HG03135 (cell line): ENCODE measurements at regions not wholly inside any gene's neighbourhood (a gene's known extent, or its start where the extent isn't known, plus 50 kb on each side); places are given as distances from the start of the nearest gene placed in this dataset.
A peak's percentile ranks its signal among the peaks of the same experiment; 100 is the strongest.
"Not testable (repeated sequence)": the region's sequence is repeated elsewhere in the genome, so short reads cannot be mapped to it uniquely, and the experiment has no call there.

Experiments used
- ATAC-seq: cut with Tn5 transposase; IDR thresholded peaks from one replicate; pipeline ENCODE4 v1.9.1; 2021; ENCODE audit warnings: mild to moderate bottlenecking, moderate library complexity; ENCODE audit not compliant: unreplicated experiment

DNA sequence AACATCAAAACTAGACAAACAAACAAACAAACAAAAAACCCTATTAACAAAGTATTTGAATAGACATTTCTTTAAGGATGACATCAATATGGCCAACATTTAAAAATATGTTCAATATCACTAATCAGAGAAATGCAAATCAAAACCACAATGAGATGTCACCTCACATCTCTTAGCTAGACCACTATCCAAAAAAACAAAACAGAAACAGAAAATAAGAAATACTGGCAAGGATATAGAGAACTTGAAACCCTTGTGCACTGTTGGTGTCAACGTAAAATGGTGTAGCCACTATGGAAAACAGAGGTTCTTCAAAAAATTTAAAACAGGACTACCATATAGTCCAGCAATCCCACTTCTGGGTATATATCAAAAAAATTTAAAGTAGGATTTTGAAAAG lies 308.2 kb downstream of the SPATA31A1 start:
- peak; percentile 93 for ATAC-seq

DNA sequence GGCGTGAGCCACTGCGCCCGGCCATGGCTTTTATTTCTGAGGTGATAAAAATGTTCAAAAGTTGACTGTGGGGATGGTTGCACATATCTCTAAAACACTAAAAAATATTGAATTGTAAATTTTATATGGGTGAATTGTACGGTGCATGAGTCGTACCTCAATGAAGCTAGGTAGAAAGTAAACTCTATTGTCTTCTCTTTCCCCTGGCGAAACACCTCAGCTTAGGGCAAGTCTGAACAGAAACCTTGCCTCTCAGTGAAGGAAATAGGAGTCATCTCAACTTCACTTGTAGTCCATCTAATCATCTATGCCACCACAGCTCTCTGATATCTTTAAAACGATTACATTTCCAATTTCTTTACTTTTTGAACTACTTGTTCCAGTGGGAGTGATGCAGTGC lies 309.6 kb downstream of the SPATA31A1 start:
- not testable (repeated sequence) for ATAC-seq

DNA sequence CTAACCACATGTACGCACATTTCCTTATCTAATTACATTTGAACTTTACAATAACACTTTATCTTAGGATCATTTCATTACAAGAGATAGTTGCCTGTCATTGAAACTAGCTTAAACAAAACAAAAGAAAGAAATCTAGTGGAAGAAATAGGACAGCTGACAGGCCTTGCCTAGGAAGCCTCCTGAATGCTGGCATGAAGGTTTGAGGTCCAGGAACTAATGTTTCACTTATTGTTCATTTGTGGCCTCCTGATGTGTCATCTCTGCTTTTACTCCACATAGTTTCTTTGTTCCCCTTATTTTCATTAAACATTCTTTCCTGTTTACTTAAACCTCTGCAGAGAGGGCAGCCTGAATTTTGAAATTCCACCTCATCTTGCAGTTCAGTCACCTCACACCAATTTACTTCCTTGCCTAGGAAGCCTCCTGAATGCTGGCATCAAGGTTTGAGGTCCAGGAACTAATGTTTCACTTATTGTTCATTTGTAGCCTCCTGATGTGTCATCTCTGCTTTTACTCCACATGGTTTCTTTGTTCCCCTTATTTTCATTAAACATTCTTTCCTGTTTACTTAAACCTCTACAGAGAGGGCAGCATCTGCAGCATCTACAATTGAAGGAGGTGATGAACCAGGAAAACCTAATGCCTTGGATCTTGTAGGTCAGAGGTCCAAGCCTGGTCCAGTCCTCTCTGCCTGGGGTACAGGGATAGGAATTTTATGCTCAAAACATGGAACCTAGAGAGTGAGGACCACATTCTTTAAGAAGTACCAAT lies 319.2 kb downstream of the SPATA31A1 start:
- ATAC-seq, result not testable (repeated sequence)

- not testable (repeated sequence) for ATAC-seq
These were observed 319.7 kb downstream of the SPATA31A1 start for GRCh38 chr9:39675211-39675553.

DNA sequence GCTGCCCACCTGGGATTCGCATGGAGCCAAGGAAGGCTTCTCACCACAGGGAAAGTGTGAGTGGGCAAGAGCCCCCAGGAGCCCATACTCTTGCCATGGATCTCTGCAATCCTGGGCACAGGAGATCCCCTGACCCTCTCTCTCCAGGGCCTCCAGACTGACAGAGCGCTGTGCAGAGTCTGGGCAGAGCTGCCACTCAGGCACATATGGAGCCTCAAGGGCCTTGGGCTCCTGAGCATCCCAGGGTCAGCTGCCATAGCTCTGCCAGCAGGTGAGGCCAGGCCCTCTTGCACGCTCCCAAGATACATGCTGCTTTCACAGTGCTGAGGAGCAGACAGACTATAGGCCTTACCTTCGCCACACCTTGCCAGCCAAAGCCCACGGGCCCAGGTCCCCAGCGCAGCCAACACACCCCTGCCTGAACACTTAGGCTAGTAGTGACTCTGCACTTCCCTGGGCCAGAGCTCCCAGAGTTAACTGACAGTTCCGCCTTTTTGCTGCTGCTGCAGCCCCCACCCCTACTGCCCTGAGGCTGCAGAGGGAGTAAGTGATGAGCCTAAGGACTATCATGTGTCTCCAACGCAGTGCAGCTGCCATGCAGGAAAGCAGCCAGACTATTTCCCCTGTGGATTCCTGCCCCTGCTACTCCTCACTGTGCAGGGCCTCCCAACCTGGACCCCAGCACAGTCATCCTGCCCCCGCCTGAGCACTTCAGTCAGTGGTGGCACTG lies 323.2 kb downstream of the SPATA31A1 start:
- ATAC-seq, result not testable (repeated sequence)

- ATAC-seq, result not testable (repeated sequence)
These were observed 325.4 kb downstream of the SPATA31A1 start for GRCh38 chr9:39680694-39681401.

GRCh38 chr9:39728862-39729261 lies 373.4 kb downstream of the SPATA31A1 start:
- ATAC-seq, result not testable (repeated sequence)

- not testable (repeated sequence) for ATAC-seq
These were observed 389.4 kb downstream of the SPATA31A1 start for GRCh38 chr9:39744898-39745297.

- not testable (repeated sequence) for ATAC-seq
These were observed 420.1 kb downstream of the SPATA31A1 start for GRCh38 chr9:39775570-39775969.

GRCh38 chr9:39791356-39791755 lies 435.9 kb downstream of the SPATA31A1 start:
- peak; percentile 100 for ATAC-seq

- ATAC-seq, result not testable (repeated sequence)
These were observed 442.5 kb downstream of the SPATA31A1 start for GRCh38 chr9:39797935-39798334.

- not testable (repeated sequence) for ATAC-seq
These were observed 443.8 kb downstream of the SPATA31A1 start for GRCh38 chr9:39799252-39799651.

DNA sequence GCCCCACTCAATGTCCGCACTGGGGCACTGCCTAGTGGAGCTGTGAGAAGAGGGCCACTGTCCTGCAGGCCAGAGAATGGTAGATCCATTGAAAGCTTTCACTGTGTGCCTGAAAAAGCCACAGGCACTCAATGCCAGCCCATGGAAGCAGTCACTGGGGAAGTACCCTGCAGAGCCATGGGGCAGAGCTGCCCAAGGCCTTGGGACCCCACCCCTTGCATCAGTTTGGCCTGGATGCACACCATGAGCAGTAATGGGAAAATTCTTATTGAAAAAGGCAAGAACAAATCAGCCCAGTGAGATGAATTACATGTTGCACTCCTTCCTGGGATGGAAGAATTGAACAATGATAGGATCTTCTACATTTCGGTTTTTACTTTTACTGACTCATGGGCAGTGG lies 447.1 kb downstream of the SPATA31A1 start:
- not testable (repeated sequence) for ATAC-seq

DNA sequence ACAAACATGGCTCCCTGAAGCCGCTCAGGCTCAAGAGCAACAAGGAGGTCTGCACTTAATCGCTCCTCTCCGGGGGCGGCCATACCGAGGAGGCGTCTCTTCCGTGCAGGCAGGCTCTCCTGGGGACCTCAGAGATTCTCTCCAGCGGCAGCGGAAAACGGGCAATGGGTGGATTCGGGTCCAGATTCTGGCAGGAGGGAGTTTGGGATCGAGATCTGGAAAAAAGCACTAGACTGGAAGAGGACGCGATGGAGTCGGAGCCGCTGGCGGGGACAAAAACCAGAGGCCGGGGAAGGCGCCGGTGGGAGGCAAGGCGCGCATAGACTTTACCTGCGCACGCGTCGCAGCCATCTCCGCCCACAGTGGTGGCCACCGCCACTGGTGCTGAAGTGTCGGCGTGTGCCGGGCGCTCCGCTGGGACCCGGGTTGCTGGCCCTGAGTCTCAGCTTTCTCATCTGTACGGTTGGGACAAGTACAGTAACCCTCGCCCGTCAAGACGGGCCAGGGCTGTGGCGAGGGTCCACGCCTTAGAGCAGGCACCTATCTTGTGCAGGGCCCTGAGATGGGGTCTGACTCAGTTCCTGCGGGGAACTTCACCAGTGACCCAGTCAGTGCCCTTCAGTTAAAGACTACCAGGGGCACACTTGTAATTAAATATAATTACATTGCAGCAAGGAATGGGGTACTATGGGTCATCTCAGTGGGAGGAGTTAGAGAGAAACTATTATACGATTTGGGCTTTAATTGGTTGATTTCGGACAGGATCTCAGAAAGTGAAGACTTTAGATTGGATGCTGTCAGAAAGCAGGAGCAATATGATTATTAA lies 454.1 kb downstream of the SPATA31A1 start:
- peak; percentile 90 for ATAC-seq

DNA sequence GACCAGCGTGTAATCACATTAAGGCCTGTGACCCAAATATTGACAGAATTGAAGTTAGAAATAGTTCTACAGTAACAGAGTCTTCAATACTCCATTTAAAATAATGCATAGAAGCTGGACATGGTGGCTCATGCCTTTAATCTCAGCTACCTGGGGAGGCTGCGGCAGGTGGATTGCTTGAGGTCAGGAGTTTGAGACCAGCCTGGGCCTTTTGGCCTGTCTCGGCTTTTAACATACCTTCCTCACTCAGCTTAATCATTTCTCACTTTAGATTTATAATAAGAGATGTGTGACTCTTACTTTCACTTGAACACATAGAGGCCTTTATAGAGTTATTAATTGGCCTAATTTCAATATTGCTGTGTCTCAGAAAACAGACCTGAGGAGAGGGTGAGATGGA lies 454.9 kb downstream of the SPATA31A1 start:
- not testable (repeated sequence) for ATAC-seq

GRCh38 chr9:39811615-39812014 lies 456.1 kb downstream of the SPATA31A1 start:
- ATAC-seq, result not testable (repeated sequence)

GRCh38 chr9:39828457-39828856 lies 473.0 kb downstream of the SPATA31A1 start:
- not testable (repeated sequence) for ATAC-seq
